ENCODE measurements at regions not wholly inside any gene's neighbourhood (a gene's known extent, or its start where the extent isn't known, plus 50 kb on each side); places are given as distances from the start of the nearest gene placed in this dataset.
"Not testable (repeated sequence)": the region's sequence is repeated elsewhere in the genome, so short reads cannot be mapped to it uniquely, and the experiment has no call there.

DNA sequence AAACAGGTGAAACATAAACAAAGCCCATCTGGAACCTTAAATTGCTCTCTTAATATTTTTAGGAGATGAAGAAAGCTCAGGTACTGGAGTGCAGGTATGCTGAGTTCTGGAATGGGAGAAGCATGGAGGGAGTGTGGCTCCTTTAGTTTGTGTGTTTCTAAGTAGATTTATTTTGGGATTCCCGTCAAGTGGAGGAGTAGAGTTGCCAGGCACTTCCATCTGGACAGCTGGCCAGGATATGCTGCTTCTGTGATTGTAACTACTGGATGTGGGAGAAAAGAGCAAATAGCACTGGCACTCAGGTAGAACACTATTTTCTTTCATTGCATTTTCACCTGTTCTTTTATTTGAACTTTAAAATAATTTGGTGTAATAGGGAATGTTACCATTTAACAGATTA lies 182.3 kb upstream of the MAST4 start:
- DNase-seq (ENCODE audit: low read depth in 2 of 2): no peak

DNA sequence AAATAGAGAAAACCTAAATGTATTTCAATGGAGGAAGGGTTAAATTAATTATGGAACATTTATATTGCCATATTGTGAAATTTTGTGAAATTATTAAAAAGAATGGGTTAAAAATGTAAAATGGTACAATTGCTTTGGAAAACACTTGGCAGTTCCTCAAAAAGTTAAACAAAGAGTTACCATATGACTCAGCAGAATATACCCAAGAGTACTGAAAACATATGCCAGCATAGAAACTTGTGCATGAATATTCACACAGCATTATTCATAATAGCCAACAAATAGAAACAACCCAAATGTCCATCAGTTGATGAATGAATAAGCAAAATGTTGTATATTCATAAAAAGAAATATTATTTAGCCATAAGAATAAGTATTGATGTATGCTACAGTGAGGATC lies 181.0 kb upstream of the MAST4 start:
- no peak for DNase-seq (ENCODE audit: low read depth in 2 of 2)

DNA sequence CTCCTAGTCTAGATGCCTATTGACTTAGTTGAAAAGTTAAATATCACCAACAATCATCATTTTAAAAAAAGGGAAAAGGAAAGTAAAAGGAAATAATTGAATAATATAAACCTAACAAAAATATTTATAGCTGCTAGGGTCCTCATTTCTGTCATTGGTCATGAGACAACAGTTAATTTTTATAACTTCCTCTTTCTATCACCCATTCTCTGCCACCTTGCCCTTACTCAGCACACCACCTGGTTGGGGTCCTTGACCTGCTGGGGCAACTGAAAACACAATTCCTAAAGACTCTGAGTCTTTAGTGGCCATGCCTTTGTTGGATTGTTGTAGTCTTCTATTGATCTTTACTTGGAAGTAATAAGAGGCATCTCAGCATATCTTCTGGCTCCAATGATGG lies 179.5 kb upstream of the MAST4 start:
- no peak for DNase-seq (ENCODE audit: low read depth in 2 of 2)

DNA sequence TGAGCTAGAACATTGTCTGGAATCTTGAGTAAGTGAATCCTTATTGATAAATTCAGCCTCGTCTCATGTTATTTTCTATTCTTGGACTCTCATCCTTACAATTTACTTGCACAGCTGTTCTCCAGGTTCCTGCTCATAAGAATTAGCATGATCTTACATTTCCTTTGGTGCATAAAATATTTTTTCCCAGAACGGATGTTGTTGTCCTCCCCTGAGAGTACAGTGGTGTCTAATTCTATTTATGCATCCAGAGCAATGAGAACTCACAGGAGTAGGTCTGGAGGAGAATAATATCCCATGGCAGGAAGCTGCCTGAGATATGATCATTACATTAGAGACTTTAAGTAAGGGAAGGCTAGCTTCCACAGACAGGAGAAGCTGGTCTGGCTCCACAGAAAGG lies 178.4 kb upstream of the MAST4 start:
- DNase-seq (ENCODE audit: low read depth in 2 of 2): no peak

DNA sequence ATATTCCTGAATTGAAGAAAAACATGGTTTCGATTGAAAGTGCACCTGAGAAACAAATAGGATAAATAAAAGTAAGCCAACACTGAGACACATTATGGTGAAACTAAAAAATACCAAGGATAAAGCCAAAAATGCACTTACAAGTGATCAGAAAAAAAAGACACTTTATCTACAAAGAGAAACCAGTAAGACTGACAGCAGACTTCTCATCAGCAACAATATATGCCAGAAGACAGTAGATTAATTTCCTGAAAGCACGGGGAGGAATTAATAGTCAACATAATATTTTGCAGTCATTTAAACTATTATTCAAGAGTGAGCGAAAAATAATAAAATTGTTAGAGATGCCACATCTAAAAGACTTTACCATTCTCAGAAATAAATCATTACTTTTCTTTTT lies 172.7 kb upstream of the MAST4 start:
- DNase-seq (ENCODE audit: low read depth in 2 of 2): no peak

DNA sequence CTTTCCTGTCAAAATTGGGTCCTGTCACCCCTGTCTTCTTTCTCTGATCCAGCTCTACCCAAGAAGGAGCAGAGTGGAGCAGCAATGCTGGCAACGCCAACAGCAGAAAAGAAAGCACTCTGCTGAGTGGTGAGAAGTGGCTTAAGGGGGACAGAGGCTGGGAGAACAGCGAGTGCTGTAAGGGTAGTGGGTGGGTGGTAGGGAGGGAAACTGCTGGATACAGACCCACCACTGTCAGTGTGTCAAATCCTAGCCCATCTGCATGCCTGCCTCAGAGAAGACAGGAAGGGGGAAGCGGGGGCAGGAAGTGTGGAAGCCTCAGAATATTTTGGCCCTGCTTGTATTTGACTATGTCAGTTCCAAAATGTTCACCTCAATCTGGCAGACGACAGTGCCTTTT lies 170.4 kb upstream of the MAST4 start:
- no peak for DNase-seq (ENCODE audit: low read depth in 2 of 2)

DNA sequence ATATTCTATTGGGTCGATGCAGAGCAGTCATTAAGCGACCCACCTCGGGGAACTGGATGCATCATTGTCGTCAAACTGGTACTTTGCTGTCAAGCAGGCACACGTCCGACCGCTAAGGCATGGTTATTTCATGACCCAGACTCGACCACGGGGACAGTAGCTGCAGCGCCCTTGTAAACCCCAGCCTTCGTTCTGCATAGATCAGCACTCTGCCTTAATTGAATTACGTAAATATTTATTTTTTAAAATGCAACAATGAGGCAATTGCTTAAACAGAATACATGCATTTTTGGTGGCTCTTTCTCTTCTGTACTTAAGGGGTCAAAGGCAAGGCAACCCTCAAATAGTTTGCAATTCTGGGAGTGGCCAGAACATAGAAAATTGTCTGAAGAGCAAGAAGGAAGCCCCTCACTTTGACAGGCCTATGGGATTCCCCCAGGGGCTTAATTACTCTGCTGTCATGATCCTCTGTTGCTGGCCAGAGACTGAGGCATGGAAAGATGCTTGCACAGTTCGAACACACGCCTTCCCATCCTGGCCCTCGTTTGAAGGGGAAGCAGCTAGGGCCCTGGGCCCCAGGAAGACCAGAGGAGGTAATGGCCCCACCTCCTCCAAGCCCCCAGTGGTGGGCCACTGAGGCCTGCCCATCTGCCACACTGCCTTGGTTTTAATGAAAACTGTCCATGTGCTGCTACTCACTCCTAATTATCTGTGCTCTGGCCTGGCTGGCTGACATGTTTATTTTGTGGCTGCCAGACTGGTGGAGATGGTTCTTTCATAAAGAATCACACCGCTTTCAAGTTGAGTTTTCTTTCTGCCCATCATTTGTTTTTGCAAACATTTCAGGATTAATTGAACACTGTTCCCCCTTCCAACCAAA lies 169.7 kb upstream of the MAST4 start:
- DNase-seq (ENCODE audit: low read depth in 2 of 2): no peak

DNA sequence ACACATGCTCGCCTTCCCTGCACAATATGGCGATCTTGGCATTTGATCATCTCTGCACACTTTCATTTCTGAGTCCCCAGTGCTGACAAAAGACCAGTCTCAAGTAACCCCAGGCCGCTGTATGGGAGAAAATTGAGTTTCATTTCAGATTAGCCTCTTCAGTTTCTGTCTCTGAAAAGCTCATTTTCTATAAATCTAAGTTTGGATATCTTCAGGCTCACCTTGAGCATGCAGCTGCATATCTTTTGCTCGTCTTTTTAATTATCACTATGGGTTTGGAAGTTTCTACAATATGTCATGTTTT lies 169.1 kb upstream of the MAST4 start:
- DNase-seq (ENCODE audit: low read depth in 2 of 2): no peak

DNA sequence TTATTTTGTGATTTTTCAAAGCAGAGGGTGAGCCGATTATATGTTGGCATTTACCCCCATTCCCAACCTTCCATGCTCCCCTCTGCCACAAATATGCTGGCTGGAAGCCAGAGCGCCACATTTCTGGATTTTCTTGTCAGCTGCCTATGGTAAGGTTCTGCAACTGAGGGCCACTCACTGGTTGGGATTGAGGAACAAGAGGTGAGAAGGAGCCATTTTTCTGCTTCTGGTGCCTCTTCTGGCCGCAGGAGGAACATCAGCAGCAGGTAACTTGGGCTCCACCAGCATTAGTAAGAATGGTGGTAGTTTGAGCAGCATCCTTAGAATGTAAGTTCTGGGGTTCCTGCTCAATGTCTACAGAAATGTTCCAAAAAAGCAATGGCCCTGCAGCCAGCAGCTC lies 159.5 kb upstream of the MAST4 start:
- no peak for DNase-seq (ENCODE audit: low read depth in 2 of 2)

DNA sequence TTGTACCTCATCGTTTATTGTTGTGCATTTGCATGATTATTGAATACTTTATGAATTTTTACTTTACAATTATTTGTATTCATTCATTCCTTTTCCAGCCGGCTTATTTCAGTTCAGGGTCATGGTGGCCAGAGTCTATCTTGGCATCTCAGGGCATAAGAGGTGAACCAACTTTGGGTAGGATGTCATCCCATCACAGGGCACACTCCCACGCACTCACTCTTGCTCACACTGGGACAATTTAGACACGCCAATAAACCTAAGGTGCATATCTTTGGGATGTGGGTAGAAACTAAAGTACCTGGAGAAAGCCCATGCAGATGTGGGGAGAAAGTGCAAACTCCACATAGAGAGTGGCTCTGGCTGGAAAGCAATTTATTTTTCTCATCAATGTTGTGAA lies 158.1 kb upstream of the MAST4 start:
- no peak for DNase-seq (ENCODE audit: low read depth in 2 of 2)

DNA sequence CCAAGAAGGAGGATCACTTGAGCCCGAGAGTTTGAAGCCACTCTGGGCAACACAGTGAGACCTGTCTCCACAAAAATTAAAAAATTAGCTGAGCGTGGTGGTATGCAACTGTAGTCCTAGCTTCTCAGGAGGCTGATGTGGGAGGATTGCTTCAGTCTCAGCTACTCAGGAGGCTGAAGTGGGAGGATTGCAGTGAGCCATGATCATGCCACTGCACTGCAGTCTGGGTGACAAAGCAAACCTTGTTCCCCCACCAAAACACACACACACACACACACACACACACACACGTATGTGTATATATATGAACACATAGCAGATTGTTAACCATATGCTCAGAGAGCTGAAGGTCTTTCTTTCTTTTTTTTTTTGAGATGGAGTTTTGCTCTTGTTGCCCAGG lies 157.5 kb upstream of the MAST4 start:
- no peak for DNase-seq (ENCODE audit: low read depth in 2 of 2)

DNA sequence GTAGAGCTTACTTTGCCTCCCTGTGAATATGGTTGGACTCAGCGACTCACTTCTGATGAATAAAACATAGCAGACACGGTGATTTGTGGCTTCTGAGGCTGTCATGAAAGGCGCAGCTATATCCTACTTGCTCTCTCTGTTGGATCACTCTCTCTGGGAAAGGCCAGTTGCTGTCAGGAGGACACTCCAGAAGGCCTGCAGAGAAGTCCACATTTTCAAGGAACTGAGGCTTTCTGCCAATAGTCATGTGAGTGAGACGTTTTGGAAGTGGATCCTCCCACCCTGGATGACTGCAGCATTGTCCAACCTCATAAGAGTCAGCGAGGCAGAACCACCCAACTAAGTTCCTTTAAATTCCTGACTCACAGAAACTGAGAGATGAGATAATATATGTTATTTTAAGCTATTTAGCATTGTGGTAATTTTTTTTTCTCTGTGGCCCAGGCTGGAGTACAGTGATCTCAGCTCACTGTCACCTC lies 156.0 kb upstream of the MAST4 start:
- peak in 1 of 2 donors; percentile 4 for DNase-seq (ENCODE audit: low read depth in 2 of 2)

DNA sequence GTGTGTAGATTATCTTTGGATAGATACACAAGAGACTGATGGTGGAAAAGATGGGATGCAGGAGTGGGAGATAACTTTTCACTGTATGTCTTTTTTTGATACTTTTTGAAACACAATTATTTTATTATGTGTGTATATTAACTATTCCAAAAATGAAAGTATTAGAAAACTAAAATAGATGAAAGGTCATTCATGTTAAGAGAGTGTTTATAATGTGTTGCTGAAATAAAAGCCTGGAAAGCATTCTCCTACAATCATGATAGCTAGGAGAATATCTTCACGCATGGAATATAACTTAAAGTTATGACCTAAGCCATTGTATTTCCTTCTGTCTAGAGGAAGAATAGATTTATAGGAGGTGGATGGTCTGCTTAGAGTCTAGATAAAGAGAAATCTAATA lies 154.8 kb upstream of the MAST4 start:
- no peak for DNase-seq (ENCODE audit: low read depth in 2 of 2)

DNA sequence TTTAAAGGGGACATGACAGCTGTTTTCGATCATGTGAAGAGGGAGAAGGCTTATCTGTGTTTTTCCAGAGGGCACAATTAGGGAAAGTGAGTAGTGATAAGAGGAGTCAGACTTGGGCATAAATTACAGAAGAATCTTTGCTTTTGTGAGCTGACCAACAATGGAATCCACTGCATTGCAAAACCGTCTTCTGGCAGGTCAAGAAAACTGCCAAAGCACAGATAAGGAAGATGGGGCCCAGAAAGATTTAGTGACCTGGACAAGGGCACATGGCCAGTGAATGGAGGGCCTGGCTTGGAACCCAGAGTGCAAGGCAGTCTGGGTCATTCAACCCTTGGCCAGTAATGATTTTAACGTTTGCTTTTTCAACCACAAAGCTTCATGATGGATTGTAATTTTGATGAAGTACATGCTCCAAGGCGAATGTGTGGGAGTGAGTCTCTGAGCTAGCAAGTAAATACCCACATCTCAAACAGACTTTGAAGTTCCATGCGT lies 153.2 kb upstream of the MAST4 start:
- DNase-seq (ENCODE audit: low read depth in 2 of 2): no peak

DNA sequence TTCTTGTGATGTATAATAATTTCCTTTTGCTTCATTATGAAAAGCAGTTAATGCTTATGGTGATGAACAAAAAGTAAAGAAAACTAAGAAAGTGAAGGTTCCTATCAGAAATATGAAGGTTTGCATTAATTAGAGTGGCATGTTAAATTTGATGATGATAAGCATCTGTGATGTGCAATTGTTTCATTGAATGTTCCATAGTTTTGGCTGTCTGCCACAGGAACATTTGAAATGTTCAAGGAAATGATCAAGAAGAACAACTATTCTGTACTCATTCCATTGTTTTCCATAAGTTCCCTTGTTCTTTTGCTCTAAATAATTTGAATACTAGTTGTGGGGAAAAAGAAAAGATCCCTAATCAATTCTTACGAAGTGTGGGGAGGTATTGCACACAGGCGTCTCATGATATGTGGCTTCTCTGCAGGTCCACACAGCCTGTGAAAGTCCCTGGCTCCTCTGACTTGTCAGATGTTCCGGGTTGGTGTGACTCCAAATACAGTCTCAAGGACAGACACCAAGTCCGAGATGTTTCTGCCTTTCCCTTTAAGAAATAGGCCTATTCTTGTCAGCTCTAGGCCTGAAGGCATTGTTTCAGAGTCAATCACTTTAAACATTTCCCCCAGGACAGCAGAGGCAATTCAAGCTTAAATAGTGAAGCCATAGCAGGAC lies 152.6 kb upstream of the MAST4 start:
- DNase-seq (ENCODE audit: low read depth in 2 of 2): no peak

DNA sequence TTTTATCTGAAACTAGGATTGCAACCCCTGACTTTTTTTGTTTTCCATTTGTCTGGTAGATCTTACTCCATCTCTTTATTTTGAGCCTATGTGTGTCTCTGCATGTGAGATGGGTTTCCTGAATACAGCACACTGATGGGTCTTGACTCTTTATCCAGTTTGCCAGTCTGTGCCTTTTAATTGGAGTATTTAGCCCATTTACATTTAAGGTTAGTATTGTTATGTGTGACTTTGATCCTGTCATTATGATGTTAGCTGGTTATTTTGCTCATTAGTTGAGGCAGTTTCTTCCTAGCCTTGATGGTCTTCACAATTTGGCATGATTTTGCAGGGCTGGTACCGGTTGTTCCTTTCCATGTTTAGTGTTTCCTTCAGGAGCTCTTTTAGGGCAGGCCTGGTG lies 148.1 kb upstream of the MAST4 start:
- DNase-seq (ENCODE audit: low read depth in 2 of 2): not testable (repeated sequence)

DNA sequence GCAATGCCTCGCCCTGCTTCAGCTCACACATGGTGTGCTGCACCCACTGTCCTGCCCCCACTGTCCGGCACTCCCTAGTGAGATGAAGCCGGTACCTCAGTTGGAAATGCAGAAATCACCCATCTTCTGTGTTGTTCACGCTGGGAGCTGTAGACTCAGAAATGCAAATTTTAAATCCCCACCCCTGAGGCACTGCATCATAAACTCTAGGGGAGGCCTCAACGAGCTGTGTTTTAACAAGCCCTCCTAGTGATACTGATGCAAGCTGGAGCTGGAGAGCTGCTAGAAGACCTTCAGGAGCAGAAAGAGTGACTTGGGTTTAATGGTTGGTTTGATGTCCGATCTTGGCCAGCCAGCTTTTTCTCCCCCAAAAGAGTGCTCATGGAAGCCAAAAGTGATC lies 146.0 kb upstream of the MAST4 start:
- no peak for DNase-seq (ENCODE audit: low read depth in 2 of 2)

DNA sequence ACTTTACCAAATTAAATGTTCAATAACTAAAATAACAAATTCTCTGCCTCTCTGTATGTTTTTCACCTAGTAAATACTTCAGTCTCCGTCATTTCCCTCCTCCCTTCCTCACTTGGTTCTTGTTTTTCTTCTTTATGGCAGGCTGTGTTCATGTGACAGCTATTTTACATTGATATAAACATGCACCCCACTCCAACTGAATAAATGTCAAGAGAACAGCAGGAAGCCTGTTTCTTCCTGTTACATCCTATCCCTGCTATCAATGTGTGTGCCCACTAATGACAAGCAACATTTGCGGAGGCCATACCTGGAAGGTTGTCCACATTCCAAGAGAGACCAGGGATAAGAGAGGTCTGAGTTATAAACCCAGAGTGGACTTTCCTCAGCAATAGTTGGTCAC lies 145.2 kb upstream of the MAST4 start:
- no peak for DNase-seq (ENCODE audit: low read depth in 2 of 2)

DNA sequence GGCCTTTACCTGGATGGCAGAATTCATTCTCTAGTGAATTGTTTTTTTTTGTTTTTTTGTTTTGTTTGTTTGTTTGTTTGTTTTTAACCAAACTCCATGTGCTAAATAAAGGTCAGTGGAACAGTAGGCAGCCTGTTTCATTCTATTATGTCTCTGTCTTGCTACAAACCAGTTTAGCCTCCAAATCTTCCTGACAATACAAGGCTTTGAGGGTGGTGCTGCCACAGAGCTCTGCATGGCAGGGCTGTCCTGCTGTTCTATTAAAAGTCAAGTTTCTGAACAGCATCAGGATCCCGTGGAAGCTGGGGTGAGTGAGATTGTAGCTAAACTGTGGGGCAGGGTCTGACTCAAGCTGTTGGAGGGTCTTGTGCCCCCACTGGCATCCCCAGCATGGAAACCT lies 144.1 kb upstream of the MAST4 start:
- DNase-seq (ENCODE audit: low read depth in 2 of 2): no peak

DNA sequence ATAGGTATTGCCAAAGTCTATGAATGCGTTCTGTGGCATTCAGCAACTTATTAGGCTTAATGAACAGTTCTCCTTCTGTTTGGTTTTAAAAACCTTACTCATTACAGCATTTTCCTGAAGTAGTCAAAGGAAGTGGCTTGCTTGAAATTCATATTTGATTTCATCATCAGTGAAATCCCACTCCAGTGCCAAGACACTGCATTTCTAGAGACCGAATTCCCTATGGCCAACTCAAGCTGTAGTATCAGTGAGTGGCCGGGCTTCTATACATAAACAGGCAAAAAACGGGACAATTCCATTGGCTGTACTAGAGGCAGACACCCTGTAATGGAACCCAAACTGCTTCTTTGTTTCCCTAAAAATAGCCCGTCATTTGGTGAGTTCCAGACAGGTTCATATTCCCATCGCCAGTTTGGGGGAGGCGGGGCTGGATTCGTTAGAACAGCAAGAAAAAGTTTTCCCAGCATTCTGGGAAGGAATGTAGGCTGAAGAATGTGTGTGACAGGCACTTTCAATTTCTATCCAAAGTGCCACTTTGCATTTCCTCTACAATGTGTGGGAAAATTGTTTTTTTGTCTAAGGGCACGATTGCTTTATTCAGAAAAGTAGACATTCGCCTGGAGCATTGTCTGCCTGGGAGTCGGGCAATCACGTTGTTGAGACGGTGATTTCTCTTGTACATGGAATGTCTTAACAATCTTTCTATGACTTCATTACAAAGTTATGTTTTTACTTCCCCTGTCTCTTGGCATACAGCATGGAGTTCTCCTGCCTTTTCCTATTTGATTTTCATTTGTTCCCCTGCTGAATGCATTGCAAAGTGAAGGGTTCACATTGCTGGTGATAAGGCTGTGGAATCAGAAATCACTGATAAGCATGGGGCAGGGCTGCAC lies 141.8 kb upstream of the MAST4 start:
- DNase-seq (ENCODE audit: low read depth in 2 of 2): no peak

DNA sequence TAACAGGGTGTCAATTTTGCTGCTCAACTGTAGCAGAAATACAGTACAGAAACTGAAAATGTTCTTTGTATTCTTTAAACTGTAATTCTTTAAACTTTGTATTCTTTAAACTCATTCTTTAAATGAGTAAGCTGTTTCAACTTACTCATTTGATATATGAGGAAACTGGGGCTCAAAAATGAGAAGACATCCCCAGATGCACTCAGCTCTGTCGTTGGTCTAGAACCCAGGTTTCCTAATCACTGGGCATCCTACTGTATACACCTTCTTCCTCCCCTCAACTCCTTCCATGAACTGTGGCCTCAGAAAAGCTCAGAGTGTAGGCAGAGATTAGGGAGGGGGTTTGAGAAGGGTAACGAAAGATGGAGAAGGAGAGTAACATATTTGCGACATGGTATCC lies 136.5 kb upstream of the MAST4 start:
- no peak for DNase-seq (ENCODE audit: low read depth in 2 of 2)

DNA sequence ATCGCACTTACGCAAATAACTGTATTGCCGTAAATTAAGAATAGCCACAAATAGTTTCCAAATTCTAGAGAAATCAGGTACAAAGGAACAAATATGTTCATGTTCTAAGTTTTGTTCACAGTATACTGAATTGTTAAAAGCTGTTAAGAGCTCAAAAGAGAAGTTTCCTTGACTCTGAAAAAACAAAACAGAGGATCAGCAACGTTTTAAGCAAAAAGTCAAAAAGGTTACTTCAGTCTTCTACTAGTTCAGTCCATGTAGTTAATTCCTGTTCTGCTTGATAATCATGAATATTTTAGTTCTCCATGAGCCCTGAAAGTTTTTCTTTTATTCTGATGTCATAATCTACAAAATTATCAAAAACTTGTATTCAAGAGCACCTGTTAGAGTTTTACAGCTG lies 128.6 kb upstream of the MAST4 start:
- DNase-seq (ENCODE audit: low read depth in 2 of 2): no peak
